Activated CD8-positive, alpha-beta T cell treated with anti-CD3 and anti-CD28 coated beads for 36 hours (primary cell): ENCODE measurements at regions not wholly inside any gene's neighbourhood (a gene's known extent, or its start where the extent isn't known, plus 50 kb on each side); places are given as distances from the start of the nearest gene placed in this dataset.

ENCODE experiments used
- ATAC-seq: fragments of 200-7000 bp; cut with Tn5 transposase; one replicate; pipeline ENCODE4 v1.10.0; 2021; ENCODE audit warnings: mild to moderate bottlenecking, moderate library complexity
- CTCF ChIA-PET: fragments of 350-600 bp; sonication (Branson Sonifier 250); formaldehyde crosslinking; loops from one replicate; lab custom pipeline; 2021; ENCODE audit warnings: antibody characterized with exemption; lab: Charles Lee
- POLR2A ChIA-PET: fragments of 350-600 bp; sonication (Branson Sonifier 250); formaldehyde crosslinking; loops from one replicate; lab custom pipeline; 2021; ENCODE audit warnings: antibody characterized with exemption; lab: Charles Lee
- DNase-seq: peaks from one replicate; pipeline ENCODE4 v3.0.0-alpha.2; 2020
- H3K27ac Mint-ChIP-seq: one replicate; pipeline ENCODE4 v1.8.0; 2021; ENCODE audit warnings: mild to moderate bottlenecking, mixed read lengths
- H3K27me3 Mint-ChIP-seq: one replicate; pipeline ENCODE4 v1.8.0; 2021; ENCODE audit warnings: mixed read lengths
- H3K36me3 Mint-ChIP-seq: one replicate; pipeline ENCODE4 v1.8.0; 2021; ENCODE audit warnings: low read depth, mixed read lengths
- H3K4me1 Mint-ChIP-seq: one replicate; pipeline ENCODE4 v1.8.0; 2021; ENCODE audit warnings: low read depth, mixed read lengths
- H3K4me3 Mint-ChIP-seq: one replicate; pipeline ENCODE4 v1.8.0; 2021; ENCODE audit warnings: mild to moderate bottlenecking, moderate library complexity, mixed read lengths
- H3K9me3 Mint-ChIP-seq: one replicate; pipeline ENCODE4 v1.8.0; 2021; ENCODE audit warnings: mixed read lengths
- intact Hi-C: fragments of 100-400 bp; cut with micrococcal nuclease; formaldehyde crosslinking; loops from one replicate; pipeline ENCODE4 v1.10.0; 2022
- TF ChIP-seq, protein P1 (sequence below): fragments of 200-600 bp; IDR thresholded peaks from one replicate; pipeline ENCODE4 v1.8.0; 2022; ENCODE audit warnings: antibody characterized with exemption, mild to moderate bottlenecking

DNA sequence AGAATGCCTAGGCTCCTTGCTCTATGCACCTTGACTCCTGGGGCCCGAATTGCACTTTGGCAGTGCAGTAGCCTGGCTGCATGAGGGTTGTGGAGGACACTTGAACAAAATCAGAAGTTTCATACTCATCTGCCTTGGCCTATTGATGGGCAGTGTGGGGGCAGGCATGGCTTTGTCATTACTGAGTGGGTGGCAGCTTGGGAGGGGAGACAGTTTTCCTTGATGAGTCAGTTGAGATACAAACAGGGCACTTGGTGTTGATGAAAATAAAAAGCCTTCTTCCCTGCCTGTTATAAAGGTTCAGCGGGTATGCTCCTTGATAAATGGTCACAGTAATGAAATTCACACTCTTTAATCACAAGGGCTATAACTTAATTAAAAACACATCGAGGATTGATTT lies 126.8 kb upstream of the MAMLD1 start:
- Mint-ChIP-seq H3K27me3 (no peaks in the 10 kb centered on the region), H3K9me3 (no peaks in the 10 kb centered on the region), H3K4me3 (no peak overlapping the region), H3K36me3 (no peaks in the 10 kb centered on the region), H3K27ac (no peak overlapping the region), H3K4me1 (no peaks in the 10 kb centered on the region)
- no peak for DNase-seq
- intact Hi-C loops, result no loop called here
- TF ChIP-seq, protein P1, sequence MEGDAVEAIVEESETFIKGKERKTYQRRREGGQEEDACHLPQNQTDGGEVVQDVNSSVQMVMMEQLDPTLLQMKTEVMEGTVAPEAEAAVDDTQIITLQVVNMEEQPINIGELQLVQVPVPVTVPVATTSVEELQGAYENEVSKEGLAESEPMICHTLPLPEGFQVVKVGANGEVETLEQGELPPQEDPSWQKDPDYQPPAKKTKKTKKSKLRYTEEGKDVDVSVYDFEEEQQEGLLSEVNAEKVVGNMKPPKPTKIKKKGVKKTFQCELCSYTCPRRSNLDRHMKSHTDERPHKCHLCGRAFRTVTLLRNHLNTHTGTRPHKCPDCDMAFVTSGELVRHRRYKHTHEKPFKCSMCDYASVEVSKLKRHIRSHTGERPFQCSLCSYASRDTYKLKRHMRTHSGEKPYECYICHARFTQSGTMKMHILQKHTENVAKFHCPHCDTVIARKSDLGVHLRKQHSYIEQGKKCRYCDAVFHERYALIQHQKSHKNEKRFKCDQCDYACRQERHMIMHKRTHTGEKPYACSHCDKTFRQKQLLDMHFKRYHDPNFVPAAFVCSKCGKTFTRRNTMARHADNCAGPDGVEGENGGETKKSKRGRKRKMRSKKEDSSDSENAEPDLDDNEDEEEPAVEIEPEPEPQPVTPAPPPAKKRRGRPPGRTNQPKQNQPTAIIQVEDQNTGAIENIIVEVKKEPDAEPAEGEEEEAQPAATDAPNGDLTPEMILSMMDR, result no peak
- ChIA-PET POLR2A (interaction anchor here (0.7 kb wide), 1 partner anchor 260 kb away, joined by 3 read pairs; no protein-coding TSS in a partner anchor), CTCF (no interaction called here)
- no peak for ATAC-seq

DNA sequence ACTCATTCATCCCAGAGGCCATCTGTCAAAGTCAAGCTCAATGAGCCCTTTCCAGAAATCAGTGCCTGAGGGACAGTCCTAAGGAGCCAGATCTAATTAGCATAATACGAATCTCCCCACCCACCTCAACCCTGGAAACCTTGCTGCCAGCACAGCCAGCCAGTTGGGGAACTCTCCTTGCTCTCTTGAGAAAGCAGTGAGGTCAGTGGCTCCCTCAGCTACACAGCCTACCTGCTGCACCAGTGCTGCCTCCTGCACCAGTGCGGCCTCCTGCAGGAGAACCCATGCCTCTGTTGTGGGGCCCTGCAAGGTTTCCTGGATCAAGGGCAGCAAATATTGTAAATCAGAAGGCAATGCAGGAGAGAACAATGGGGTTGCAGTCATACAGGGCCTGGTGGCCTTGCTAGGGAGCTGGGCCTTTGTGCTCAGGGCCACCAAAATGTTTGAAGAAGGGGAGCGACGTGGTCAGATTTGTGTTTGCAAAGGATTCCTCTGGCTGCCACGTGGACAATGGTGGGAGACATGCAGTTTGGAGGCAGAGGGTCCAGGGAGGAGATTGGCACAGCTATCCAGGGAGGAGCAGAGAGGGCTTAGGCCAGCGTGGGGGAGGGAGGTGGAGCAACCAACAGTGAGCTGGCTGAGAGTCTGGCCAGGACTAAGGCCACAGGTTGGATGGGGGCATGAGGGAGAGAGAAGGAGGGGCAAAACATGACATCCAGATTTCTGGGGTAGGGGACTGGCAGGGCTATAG lies 124.3 kb upstream of the MAMLD1 start:
- ATAC-seq (no peak), DNase-seq (no peak)
- Mint-ChIP-seq H3K27me3 (no peaks in the 10 kb centered on the region), H3K4me1 (no peaks in the 10 kb centered on the region), H3K27ac (no peak overlapping the region), H3K36me3 (no peaks in the 10 kb centered on the region), H3K9me3 (no peaks in the 10 kb centered on the region), H3K4me3 (no peak overlapping the region)
- intact Hi-C loops, result no loop called here
- POLR2A ChIA-PET, result no interaction called here
- TF ChIP-seq, protein P1, result no peak
- CTCF ChIA-PET, result no interaction called here

DNA sequence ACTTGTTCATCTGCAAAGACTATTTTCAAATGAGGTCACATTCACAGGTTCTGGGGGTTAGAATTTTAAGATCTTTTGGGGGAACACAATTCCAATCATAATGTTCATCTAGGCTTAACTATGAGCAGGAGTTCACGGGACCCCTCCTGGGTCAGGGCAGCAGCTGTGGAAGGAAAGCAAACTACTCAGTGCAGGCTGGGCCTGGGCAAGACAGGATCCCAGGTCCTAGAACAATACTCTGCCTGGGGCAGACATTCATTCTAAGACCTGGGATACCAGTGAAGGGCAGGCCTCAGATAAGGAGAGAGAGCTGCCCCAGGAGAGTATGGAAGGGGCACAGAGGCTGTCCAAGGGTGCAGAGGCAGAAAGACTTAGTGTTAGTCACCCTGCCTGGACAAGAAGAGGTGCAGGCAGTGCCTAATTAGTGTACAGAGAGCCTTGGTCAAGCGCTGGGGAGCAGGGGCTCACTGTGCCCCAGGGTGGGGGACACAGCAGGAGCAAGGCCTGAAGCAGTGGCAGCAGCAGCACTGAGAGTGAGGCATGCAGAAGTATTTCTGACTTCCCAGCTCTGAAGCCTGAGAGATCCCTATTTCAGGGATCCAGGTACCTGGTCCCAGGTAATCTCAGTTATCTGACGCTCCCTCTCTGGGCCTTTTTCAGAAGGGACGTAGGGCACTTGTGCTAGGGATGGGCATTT lies 123.0 kb upstream of the MAMLD1 start:
- H3K4me3 Mint-ChIP-seq, result no peak overlapping the region
- H3K4me1 Mint-ChIP-seq, result no peaks in the 10 kb centered on the region
- H3K36me3 Mint-ChIP-seq, result no peaks in the 10 kb centered on the region
- ChIA-PET POLR2A (no interaction called here), CTCF (no interaction called here)
- intact Hi-C loops, result no loop called here
- TF ChIP-seq, protein P1, result no peak
- DNase-seq (no peak), ATAC-seq (no peak)
- no peak overlapping the region for H3K27ac Mint-ChIP-seq
- no peaks in the 10 kb centered on the region for H3K9me3 Mint-ChIP-seq
- H3K27me3 Mint-ChIP-seq, result no peaks in the 10 kb centered on the region

DNA sequence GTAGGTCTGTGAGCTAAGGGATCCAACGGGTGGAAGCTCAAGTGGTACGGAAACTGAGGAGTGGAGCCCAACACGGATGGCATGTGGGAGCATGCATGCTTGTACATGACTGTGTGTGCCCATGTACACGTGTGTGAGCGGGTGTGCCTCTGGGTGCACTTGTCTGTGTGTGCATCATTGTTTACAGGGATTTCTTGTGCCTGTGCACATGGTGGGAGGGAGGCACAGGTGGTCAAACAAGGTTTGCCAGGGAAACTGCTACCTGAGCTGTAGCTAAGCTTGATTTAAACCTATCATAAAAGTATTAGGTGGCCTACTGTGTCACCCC lies 122.5 kb upstream of the MAMLD1 start:
- H3K27ac Mint-ChIP-seq, result no peak overlapping the region
- ATAC-seq, result no peak
- CTCF ChIA-PET, result no interaction called here
- intact Hi-C loops, result no loop called here
- no peaks in the 10 kb centered on the region for H3K9me3 Mint-ChIP-seq
- TF ChIP-seq, protein P1, result no peak
- H3K4me3 Mint-ChIP-seq, result no peak overlapping the region
- POLR2A ChIA-PET, result no interaction called here
- no peak for DNase-seq
- no peaks in the 10 kb centered on the region for H3K36me3 Mint-ChIP-seq
- H3K4me1 Mint-ChIP-seq, result no peaks in the 10 kb centered on the region
- no peaks in the 10 kb centered on the region for H3K27me3 Mint-ChIP-seq

DNA sequence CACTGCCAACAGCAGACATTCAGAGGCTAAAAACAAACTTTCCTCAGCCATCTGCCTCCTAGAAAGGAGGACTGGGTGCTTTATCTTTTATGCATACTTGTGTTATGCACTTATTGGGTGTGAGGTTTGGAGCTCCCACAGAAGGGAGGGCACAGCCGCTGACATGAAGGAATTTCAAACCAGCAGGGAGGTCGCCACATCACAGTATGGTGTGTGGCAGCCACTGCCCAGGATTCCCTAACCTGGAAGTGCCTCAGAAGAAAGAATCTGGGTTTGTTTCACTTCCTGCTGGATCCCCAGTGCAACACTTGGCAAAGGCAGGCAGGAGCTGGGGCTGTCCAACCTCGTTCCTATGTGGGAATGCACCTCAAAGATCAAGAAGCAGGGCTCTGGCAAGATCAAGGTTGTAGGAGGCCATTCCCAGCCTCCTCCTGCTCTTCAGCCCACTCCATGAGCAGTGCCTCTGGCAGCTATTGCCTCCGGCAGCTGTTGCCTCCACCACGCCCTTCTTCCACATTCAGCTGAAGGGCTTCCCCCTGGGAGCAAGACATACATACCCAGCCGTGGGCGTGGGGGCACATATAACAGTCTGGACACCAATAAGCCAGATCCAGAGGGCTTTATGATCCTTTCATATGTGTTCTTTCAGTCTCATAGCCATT lies 109.0 kb upstream of the MAMLD1 start:
- TF ChIP-seq, protein P1, result no peak
- intact Hi-C loops, result no loop called here
- Mint-ChIP-seq H3K4me3 (no peak overlapping the region), H3K27ac (no peak overlapping the region), H3K27me3 (no peaks in the 10 kb centered on the region), H3K9me3 (no peaks in the 10 kb centered on the region), H3K36me3 (no peaks in the 10 kb centered on the region), H3K4me1 (peaks cover 19% of the 10 kb centered on the region)
- POLR2A ChIA-PET, result no interaction called here
- CTCF ChIA-PET, result no interaction called here
- ATAC-seq (no peak), DNase-seq (no peak)
